SJSA1 (cell line): ENCODE measurements at regions not wholly inside any gene's neighbourhood (a gene's known extent, or its start where the extent isn't known, plus 50 kb on each side); places are given as distances from the start of the nearest gene placed in this dataset.
"Not testable (repeated sequence)": the region's sequence is repeated elsewhere in the genome, so short reads cannot be mapped to it uniquely, and the experiment has no call there.

Source experiments
- DNase-seq, 2 experiments: peaks; one replicate each; pipeline ENCODE4 v3.0.0-alpha.2; 2015 to 2020; ENCODE audit warnings: low spot score in 2 of 2, low read depth in 1 of 2
- H3K27ac ChIP-seq: fragments of 250-450 bp; sonication (Bioruptor Pico); 2 replicates; pipeline ENCODE4 v1.5.1; 2020; ENCODE audit warnings: mild to moderate bottlenecking, moderate library complexity
- H3K27me3 ChIP-seq: fragments of 250-450 bp; sonication (Bioruptor Pico); replicated peaks from 2 replicates; pipeline ENCODE4 v1.5.1; 2020; ENCODE audit warnings: mild to moderate bottlenecking, moderate library complexity
- H3K36me3 ChIP-seq: fragments of 250-450 bp; sonication (Bioruptor Pico); 2 replicates; pipeline ENCODE4 v1.5.1; 2020; ENCODE audit warnings: mild to moderate bottlenecking
- H3K4me1 ChIP-seq: fragments of 250-450 bp; sonication (Bioruptor Pico); replicated peaks from 2 replicates; pipeline ENCODE4 v1.6.1; 2021; ENCODE audit warnings: mild to moderate bottlenecking
- H3K4me3 ChIP-seq: fragments of 250-450 bp; sonication (Bioruptor Pico); 2 replicates; pipeline ENCODE4 v1.5.1; 2020; ENCODE audit warnings: mild to moderate bottlenecking
- H3K9me3 ChIP-seq: fragments of 250-450 bp; sonication (Bioruptor Pico); replicated peaks from 2 replicates; pipeline ENCODE4 v1.5.1; 2020; ENCODE audit warnings: mild to moderate bottlenecking

DNA sequence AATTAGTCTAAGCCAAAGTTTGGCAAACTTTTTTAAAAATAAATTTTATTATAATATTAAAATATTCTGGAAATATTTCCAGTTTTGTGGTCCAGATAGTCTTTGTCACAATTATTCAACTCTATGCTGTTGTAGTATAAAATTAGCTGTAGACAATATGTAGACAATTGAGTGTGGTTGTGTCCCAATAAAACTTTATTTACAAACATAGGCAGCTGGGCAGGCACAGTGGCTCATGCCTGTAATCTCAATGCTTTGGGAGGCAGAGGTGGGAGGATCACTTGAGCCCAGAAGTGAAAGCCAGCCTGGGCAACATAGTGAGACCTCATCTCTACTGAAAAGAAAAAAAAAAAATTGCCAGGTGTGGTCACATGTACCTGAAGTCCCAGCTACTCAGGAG lies 150.5 kb upstream of the EPB41L4A start:
- Histone ChIP-seq H3K4me3 (no peak overlapping the region), H3K27ac (no peak overlapping the region), H3K36me3 (no peaks in the 10 kb centered on the region), H3K9me3 (no peaks in the 10 kb centered on the region), H3K4me1 (no peaks in the 10 kb centered on the region), H3K27me3 (no peaks in the 10 kb centered on the region)
- DNase-seq = no peak

- Histone ChIP-seq H3K9me3 (no peaks in the 10 kb centered on the region), H3K36me3 (no peaks in the 10 kb centered on the region), H3K4me1 (no peaks in the 10 kb centered on the region), H3K27me3 (no peaks in the 10 kb centered on the region), H3K27ac (no peak overlapping the region), H3K4me3 (no peak overlapping the region)
- no peak for DNase-seq
Measured at GRCh38 chr5:112570708-112571444, 151.8 kb upstream of the EPB41L4A start.

DNA sequence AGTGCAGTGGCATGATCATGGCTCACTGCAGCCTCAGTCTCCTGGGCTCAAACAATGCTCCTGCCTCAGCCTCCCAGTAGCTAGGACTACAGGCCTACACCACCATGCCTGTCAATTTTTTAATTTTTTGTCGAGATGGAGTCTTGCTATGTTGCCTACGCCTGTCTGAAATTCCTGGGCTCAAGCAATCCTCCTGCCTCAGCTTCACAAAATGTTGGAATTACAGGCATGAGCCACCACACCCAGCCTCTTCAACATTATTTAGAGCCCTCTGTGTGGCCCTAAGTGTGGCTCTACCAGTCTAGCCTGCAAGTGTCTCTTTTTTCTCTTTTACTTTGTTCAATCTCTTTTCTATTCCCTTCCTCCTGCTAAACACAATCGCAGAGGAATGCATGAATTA lies 154.4 kb upstream of the EPB41L4A start:
- no peaks in the 10 kb centered on the region for H3K9me3 ChIP-seq
- H3K27ac ChIP-seq = no peak overlapping the region
- DNase-seq = no peak

DNA sequence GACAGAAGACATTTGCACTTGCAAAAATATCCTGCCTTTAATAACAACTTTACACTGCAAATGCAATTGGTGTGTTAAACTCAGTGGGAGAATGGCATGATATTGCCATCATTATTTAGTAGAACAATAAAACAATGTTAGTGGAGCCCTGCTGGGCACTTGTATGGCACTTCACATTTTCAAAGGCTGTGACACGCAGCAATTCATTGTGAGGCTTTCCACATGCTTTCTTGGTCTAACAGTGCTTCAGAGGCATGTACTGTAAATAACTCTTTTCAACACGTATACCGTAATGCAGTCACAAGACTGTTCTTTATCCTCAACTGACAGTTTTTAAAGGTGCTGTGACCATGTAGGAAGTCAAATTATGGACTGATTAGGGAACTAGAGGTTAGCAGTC lies 155.5 kb upstream of the EPB41L4A start:
- Histone ChIP-seq H3K27me3 (no peaks in the 10 kb centered on the region), H3K9me3 (no peaks in the 10 kb centered on the region), H3K27ac (no peak overlapping the region), H3K4me1 (no peaks in the 10 kb centered on the region), H3K36me3 (no peaks in the 10 kb centered on the region), H3K4me3 (no peak overlapping the region)
- DNase-seq = no peak

More for the DNA sequence above, 154.4 kb upstream of the EPB41L4A start:
- Histone ChIP-seq H3K36me3 (no peaks in the 10 kb centered on the region), H3K4me1 (no peaks in the 10 kb centered on the region), H3K27me3 (no peaks in the 10 kb centered on the region), H3K4me3 (no peak overlapping the region)

DNA sequence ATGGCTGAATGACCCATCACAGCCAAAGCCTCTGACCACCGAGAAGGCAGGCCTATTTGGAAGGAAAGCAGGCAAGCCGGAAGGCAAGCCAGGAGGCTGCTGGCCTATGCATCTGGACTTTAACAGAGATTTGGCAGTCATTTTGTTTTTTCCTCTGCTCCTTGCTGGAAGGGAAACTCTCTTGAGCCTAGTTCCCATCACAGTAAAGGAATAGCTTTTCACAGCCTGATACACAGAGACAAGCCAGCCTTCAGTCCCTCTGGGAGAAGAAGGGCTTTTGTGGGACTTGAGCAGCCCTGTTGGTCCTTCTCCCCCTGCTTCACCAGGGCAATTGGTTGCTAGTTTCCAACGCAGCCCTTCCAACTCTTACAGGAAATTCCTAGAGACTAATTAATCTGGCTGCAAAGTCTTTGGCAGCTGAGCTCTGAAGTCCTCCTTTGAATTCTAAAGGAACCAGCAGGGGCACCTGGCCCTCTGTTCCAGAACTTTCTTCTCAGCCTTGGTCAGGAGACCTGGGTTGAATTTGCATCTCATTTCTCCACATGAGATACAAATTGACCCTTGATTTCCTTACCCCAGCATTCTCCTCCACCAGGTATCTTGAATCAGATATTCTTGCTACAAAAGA lies 157.3 kb upstream of the EPB41L4A start:
- Histone ChIP-seq H3K4me3 (no peak overlapping the region), H3K36me3 (no peaks in the 10 kb centered on the region), H3K27ac (no peak overlapping the region), H3K27me3 (no peaks in the 10 kb centered on the region), H3K9me3 (no peaks in the 10 kb centered on the region), H3K4me1 (no peaks in the 10 kb centered on the region)
- no peak for DNase-seq

DNA sequence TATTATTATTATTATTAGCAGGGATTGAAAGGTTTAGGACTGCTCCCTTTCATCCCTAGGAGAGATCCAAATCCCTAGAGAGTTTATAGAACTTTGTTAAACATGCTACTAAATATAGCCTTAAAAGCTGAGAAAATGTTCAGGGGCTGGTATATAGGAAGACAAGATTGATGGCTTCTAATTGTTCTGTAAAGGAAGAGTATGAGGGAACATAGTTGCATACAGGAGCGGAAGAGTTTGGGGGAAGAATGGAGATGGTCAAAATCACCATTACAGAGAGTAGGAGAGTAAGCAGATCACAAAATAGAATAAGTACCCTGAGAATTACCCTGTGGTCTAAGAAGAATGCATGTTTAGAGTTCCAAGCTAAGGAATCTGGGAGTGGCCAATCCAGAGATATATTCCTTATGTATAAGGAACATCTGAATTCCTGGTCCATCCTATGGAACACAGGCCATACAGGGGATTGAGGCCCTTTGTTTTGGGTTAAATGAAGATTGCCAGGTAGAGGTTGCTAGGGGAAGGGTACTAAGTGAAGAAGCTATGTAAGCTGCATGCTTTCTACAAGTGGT lies 158.0 kb upstream of the APC start:
- H3K9me3 ChIP-seq = no peaks in the 10 kb centered on the region
- H3K36me3 ChIP-seq = no peaks in the 10 kb centered on the region
- no peaks in the 10 kb centered on the region for H3K27me3 ChIP-seq
- no peak for DNase-seq
- no peak overlapping the region for H3K27ac ChIP-seq
- H3K4me3 ChIP-seq = no peak overlapping the region
- H3K4me1 ChIP-seq = no peaks in the 10 kb centered on the region

GRCh38 chr5:112581811-112582320 lies 155.8 kb upstream of the APC start:
- H3K4me3 ChIP-seq = no peak overlapping the region
- H3K9me3 ChIP-seq = no peaks in the 10 kb centered on the region

DNA sequence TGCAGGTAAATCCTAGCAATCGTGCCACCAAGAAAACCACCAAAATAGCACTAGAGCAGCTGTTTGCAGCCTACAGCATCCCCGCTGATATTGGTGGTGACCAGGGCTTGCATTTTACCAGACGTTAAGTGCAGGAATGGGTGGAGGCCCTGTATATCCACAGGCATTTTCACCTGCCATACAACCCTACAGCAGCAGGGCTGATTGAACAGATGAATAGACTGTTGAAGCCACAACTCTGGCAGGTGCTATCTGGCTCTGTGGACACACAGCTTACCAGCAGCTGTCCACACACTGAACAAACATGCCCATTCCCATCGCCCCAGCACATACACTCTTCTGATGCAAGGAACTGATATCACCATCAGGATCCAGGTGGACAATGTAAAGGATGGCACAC lies 154.5 kb upstream of the APC start:
- DNase-seq = no peak
- Histone ChIP-seq H3K27ac (no peak overlapping the region), H3K27me3 (no peaks in the 10 kb centered on the region), H3K36me3 (no peaks in the 10 kb centered on the region), H3K4me1 (no peaks in the 10 kb centered on the region), H3K4me3 (no peak overlapping the region), H3K9me3 (no peaks in the 10 kb centered on the region)

More at GRCh38 chr5:112581811-112582320, 155.8 kb upstream of the APC start:
- no peaks in the 10 kb centered on the region for H3K27me3 ChIP-seq
- H3K4me1 ChIP-seq = no peaks in the 10 kb centered on the region
- H3K36me3 ChIP-seq = no peaks in the 10 kb centered on the region
- H3K27ac ChIP-seq = no peak overlapping the region
- no peak for DNase-seq

GRCh38 chr5:112584781-112585180 lies 152.9 kb upstream of the APC start:
- Histone ChIP-seq H3K9me3 (no peaks in the 10 kb centered on the region), H3K4me1 (no peaks in the 10 kb centered on the region), H3K4me3 (no peak overlapping the region), H3K36me3 (no peaks in the 10 kb centered on the region), H3K27ac (no peak overlapping the region), H3K27me3 (no peaks in the 10 kb centered on the region)
- DNase-seq = no peak

- Histone ChIP-seq H3K27me3 (no peaks in the 10 kb centered on the region), H3K9me3 (no peaks in the 10 kb centered on the region), H3K4me3 (no peak overlapping the region), H3K27ac (no peak overlapping the region), H3K36me3 (no peaks in the 10 kb centered on the region), H3K4me1 (no peaks in the 10 kb centered on the region)
- no peak for DNase-seq
Measured at GRCh38 chr5:112586596-112587062, 151.1 kb upstream of the APC start.

DNA sequence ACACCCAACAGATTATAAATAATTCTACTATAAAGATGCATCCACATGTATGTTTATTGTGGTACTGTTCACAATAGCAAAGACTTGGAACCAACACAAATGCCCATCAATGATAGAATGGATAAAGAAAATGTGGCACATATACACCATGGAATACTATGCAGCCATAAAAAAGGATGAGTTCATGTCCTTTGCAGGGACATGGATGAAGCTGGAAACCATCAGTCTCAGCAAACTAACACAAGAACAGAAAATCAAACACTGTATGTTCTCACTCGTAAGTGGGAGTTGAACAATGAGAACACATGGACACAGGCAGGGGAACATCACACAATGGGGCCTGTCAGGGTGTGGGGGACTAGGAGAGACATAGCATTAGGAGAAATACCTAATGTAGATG lies 146.8 kb upstream of the APC start:
- peaks cover 10% of the 10 kb centered on the region for H3K27me3 ChIP-seq
- not testable (repeated sequence) for H3K36me3 ChIP-seq, H3K4me1 ChIP-seq, H3K27ac ChIP-seq, DNase-seq, H3K4me3 ChIP-seq, H3K9me3 ChIP-seq

GRCh38 chr5:112594095-112594850 lies 143.4 kb upstream of the APC start:
- no peak for DNase-seq

DNA sequence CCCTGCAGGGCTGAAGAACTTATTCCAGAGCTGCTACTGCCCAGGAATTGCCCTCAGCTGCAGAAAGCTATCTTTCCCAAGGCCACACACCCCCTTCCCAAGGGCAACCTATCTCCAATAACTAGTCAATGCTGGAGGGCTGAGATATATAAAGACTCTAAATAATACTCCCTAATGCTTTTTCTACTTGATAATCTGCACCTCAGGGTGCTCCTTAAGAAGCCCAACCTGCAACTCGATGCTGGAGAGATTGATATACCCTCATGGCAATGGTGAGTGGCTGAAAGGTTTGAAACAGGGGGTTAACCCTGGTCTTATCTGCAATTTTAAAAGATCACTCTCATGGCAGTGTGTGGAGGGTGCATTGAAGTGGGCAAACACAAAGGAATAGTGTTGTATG lies 142.7 kb upstream of the APC start:
- H3K9me3 ChIP-seq = no peaks in the 10 kb centered on the region
- H3K4me3 ChIP-seq = no peak overlapping the region
- H3K27ac ChIP-seq = no peak overlapping the region
- H3K36me3 ChIP-seq = no peaks in the 10 kb centered on the region
- DNase-seq = no peak
- H3K27me3 ChIP-seq = peaks cover 19% of the 10 kb centered on the region
- H3K4me1 ChIP-seq = no peaks in the 10 kb centered on the region

More at GRCh38 chr5:112594095-112594850, 143.4 kb upstream of the APC start:
- Histone ChIP-seq H3K9me3 (no peaks in the 10 kb centered on the region), H3K36me3 (no peaks in the 10 kb centered on the region), H3K27me3 (peaks cover 19% of the 10 kb centered on the region), H3K27ac (no peak overlapping the region), H3K4me1 (no peaks in the 10 kb centered on the region), H3K4me3 (no peak overlapping the region)

- Histone ChIP-seq H3K27ac (no peak overlapping the region), H3K9me3 (no peaks in the 10 kb centered on the region), H3K4me3 (no peak overlapping the region), H3K36me3 (no peaks in the 10 kb centered on the region), H3K4me1 (no peaks in the 10 kb centered on the region), H3K27me3 (peaks cover 19% of the 10 kb centered on the region)
- DNase-seq = no peak
Measured at GRCh38 chr5:112597831-112598230, 139.9 kb upstream of the APC start.
